ENCODE measurements at regions not wholly inside any gene's neighbourhood (a gene's known extent, or its start where the extent isn't known, plus 50 kb on each side); places are given as distances from the start of the nearest gene placed in this dataset.
"Not testable (repeated sequence)": the region's sequence is repeated elsewhere in the genome, so short reads cannot be mapped to it uniquely, and the experiment has no call there.

GRCh38 chr2:22078701-22079100, 954.9 kb downstream of the TDRD15 start:
- DNase-seq (ENCODE audit: low read depth in 2 of 2) = no peak

DNA sequence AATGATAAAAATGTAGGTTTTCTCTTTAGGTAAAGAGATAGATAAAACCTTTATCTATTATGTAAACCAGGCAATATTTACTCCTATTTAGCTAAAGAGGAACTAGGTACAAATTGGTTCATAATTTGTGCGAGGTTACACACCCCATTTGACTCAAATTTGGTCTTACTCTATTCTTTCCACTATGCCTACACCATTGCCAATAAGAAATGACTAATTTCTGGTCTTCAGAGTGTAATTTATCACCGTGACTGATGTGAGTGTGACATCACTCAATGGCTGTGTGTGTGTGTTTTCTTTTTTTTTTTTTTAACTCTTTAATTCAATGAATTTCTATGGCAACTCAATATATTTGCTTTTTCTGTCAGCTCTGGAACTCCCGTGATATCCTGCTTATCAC, 955.8 kb downstream of the TDRD15 start:
- DNase-seq (ENCODE audit: low read depth in 2 of 2) = no peak

- DNase-seq (ENCODE audit: low read depth in 2 of 2) = no peak
Observed at GRCh38 chr2:22086726-22087125, 963.0 kb downstream of the TDRD15 start.

DNA sequence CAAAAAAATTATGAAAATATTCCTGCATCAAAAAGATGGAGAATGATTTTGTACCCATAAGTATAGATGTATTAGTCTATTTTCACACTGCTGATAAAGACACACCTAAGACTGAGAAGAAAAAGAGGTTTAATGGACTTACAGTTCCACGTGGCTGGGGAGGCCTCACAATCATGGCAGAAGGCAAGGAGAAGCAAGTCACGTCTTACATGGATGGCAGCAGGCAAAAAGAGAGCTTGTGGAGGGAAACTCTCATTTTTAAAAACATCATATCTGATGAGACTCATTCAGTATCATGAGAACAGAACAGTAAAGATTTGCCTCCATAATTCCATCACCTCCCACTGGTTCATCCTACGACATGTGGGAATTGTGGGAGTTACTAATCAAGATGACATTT, 979.8 kb downstream of the TDRD15 start:
- not testable (repeated sequence) for DNase-seq (ENCODE audit: low read depth in 2 of 2)

GRCh38 chr2:22110244-22110651, 986.5 kb downstream of the TDRD15 start:
- DNase-seq (ENCODE audit: low read depth in 2 of 2) = no peak

DNA sequence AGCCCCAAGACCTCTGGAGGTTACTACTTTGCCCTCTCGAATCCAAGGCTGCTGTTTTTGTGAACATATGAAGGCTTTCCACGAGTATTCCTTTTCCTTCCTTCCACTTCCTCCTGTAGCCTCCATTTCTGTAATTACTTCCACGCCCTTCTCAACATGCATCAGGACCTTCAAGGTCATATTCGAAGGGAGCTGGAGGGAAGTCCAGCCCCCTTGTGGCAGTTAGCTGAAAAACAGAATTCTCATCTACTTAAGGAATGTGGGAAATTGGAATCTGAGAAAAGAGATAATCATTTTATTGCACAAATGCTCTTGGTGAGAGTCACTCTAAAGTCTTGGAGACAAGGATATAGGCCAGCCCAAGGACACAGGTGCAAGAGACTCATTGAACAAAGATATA, 1000.2 kb downstream of the TDRD15 start:
- no peak for DNase-seq (ENCODE audit: low read depth in 2 of 2)

- no peak for DNase-seq (ENCODE audit: low read depth in 2 of 2)
Observed at GRCh38 chr2:22126106-22126505, 1002.3 kb downstream of the TDRD15 start.

- no peak for DNase-seq (ENCODE audit: low read depth in 2 of 2)
Observed at GRCh38 chr2:22126978-22127377, 1003.2 kb downstream of the TDRD15 start.

- no peak for DNase-seq (ENCODE audit: low read depth in 2 of 2)
Observed at GRCh38 chr2:22134421-22134820, 1010.7 kb downstream of the TDRD15 start.

DNA sequence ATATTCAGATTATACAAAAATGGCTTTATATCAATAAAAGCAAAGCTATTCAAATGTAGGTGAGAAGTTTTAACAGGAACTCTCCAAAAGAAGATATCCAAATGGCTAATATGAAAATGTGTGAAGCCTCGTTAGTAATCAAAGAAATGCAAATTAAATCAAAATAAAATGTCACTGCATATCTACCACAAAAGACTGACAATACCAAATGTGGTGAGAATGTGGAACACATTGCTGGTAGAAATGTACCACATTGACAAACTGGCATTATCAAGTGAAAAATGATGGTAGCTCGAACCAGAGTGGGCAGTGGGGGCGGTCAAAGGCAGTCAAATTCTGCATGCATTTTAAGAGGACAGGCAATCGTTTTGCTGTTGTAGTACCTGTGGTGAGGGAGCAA, 1012.7 kb downstream of the TDRD15 start:
- DNase-seq (ENCODE audit: low read depth in 2 of 2) = no peak

- no peak for DNase-seq (ENCODE audit: low read depth in 2 of 2)
Observed at GRCh38 chr2:22143840-22144239, 1020.1 kb downstream of the TDRD15 start.

GRCh38 chr2:22153931-22154613, 1030.3 kb downstream of the TDRD15 start:
- DNase-seq (ENCODE audit: low read depth in 2 of 2) = no peak

GRCh38 chr2:22156661-22157060, 1032.9 kb downstream of the TDRD15 start:
- not testable (repeated sequence) for DNase-seq (ENCODE audit: low read depth in 2 of 2)

- DNase-seq (ENCODE audit: low read depth in 2 of 2) = no peak
Observed at GRCh38 chr2:22167256-22167655, 1043.5 kb downstream of the TDRD15 start.

GRCh38 chr2:22175003-22175402, 1051.2 kb downstream of the TDRD15 start:
- DNase-seq (ENCODE audit: low read depth in 2 of 2) = no peak

DNA sequence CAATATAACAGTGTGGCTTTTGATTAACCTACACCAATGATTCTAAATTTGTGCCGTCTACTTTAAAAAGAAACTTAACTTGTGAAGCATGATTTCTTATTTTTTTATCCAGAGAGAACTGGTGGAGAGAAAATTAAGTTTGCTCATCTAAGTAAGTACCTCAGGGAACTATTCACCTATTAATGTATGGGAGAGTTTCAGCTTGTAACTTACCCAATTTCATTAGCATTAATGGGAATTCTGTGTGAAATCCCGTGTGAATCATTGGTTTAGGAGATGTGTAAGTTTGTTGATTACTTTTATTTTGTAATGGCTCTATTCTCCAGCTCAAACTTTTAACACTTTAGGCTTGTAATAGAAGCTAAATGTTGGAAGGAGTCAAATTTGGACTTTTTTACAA, 1061.5 kb downstream of the TDRD15 start:
- no peak for DNase-seq (ENCODE audit: low read depth in 2 of 2)

GRCh38 chr2:22186261-22186828, 1062.6 kb downstream of the TDRD15 start:
- DNase-seq (ENCODE audit: low read depth in 2 of 2) = not testable (repeated sequence)

DNA sequence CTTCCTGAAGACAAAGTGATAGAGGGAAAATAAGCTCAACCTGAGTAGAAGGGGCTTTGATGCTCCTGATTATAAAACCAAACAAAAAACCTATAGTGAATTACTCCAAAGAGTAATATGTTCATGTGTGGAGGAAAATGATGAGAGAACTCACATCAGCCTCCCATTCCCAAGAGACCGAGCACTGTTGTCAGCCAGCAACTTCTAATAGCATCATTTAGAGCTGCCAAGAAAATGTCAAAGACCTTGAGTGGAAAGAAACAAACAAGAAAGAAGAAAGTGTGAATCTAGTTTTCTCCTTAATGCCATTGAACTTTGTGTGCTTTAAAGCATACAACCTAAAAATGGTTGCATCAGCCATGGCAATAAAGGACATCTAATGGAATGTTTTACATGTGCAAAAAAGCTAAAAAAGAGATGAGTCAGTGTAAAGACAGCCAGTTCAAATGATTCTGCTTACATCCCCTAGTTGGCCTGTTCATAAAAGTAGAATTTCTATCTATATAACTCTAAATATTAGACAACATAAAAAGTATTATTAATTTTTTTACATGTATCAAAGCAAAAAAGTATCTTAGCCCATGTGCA, 1066.2 kb downstream of the TDRD15 start:
- no peak for DNase-seq (ENCODE audit: low read depth in 2 of 2)

GRCh38 chr2:22194218-22194617, 1070.5 kb downstream of the TDRD15 start:
- DNase-seq (ENCODE audit: low read depth in 2 of 2) = no peak

GRCh38 chr2:22196806-22197205, 1073.0 kb downstream of the TDRD15 start:
- no peak for DNase-seq (ENCODE audit: low read depth in 2 of 2)

- DNase-seq (ENCODE audit: low read depth in 2 of 2) = no peak
Observed at GRCh38 chr2:22198381-22199283, 1074.9 kb downstream of the TDRD15 start.

GRCh38 chr2:22199994-22200393, 1076.2 kb downstream of the TDRD15 start:
- DNase-seq (ENCODE audit: low read depth in 2 of 2) = no peak
